ENCODE measurements at regions not wholly inside any gene's neighbourhood (a gene's known extent, or its start where the extent isn't known, plus 50 kb on each side); places are given as distances from the start of the nearest gene placed in this dataset.

- no peaks in the 10 kb centered on the region for H3K4me1 ChIP-seq
- intact Hi-C loops (cut with DNase I), result no loop called here
- TF ChIP-seq CTCF (IDR thresholded peaks at IDR 0.05) (no peak), POLR2A (IDR thresholded peaks at IDR 0.05) (no peak)
- no peaks in the 10 kb centered on the region for H3K9me3 ChIP-seq
- 61 to 77% methylated on average over 2 of the region's 2 CpGs for WGBS, 2 donors
- no peaks in the 10 kb centered on the region for H3K36me3 ChIP-seq
- no peak for DNase-seq
- H3K27me3 ChIP-seq, result no peaks in the 10 kb centered on the region
- no peak overlapping the region for H3K27ac ChIP-seq
- H3K4me3 ChIP-seq, result no peak overlapping the region
These were observed 269.7 kb downstream of the FLRT2 start for GRCh38 chr14:85799668-85800067.

- Histone ChIP-seq H3K36me3 (no peaks in the 10 kb centered on the region), H3K4me3 (no peak overlapping the region), H3K27ac (no peak overlapping the region), H3K9me3 (no peaks in the 10 kb centered on the region), H3K4me1 (no peaks in the 10 kb centered on the region), H3K27me3 (no peaks in the 10 kb centered on the region)
- TF ChIP-seq POLR2A (IDR thresholded peaks at IDR 0.05) (no peak), CTCF (IDR thresholded peaks at IDR 0.05) (no peak)
- DNase-seq, result no peak
- intact Hi-C loops (cut with DNase I), result no loop called here
- WGBS, 2 donors, result 64 to 72% methylated on average over 5 of the region's 5 CpGs
These were observed 268.9 kb downstream of the FLRT2 start for GRCh38 chr14:85798856-85799255.

GRCh38 chr14:85793533-85793932, 263.6 kb downstream of the FLRT2 start:
- no peaks in the 10 kb centered on the region for H3K4me1 ChIP-seq
- no peak for DNase-seq
- WGBS, 2 donors, result 65 to 76% methylated on average over 1 of the region's 1 CpG
- no peak overlapping the region for H3K4me3 ChIP-seq
- H3K36me3 ChIP-seq, result no peaks in the 10 kb centered on the region
- H3K27me3 ChIP-seq, result no peaks in the 10 kb centered on the region
- H3K9me3 ChIP-seq, result no peaks in the 10 kb centered on the region
- TF ChIP-seq CTCF (IDR thresholded peaks at IDR 0.05) (no peak), POLR2A (IDR thresholded peaks at IDR 0.05) (no peak)
- H3K27ac ChIP-seq, result no peak overlapping the region
- intact Hi-C loops (cut with DNase I), result no loop called here

GRCh38 chr14:85789506-85789905, 259.6 kb downstream of the FLRT2 start:
- Histone ChIP-seq H3K27me3 (no peaks in the 10 kb centered on the region), H3K4me3 (no peak overlapping the region), H3K4me1 (no peaks in the 10 kb centered on the region), H3K36me3 (no peaks in the 10 kb centered on the region), H3K9me3 (no peaks in the 10 kb centered on the region), H3K27ac (no peak overlapping the region)
- 64 to 82% methylated on average over 2 of the region's 2 CpGs for WGBS, 2 donors
- intact Hi-C loops (cut with DNase I), result no loop called here
- TF ChIP-seq CTCF (IDR thresholded peaks at IDR 0.05) (no peak), POLR2A (IDR thresholded peaks at IDR 0.05) (no peak)
- DNase-seq, result no peak

- no peak overlapping the region for H3K4me3 ChIP-seq
- TF ChIP-seq CTCF (IDR thresholded peaks at IDR 0.05) (no peak), POLR2A (IDR thresholded peaks at IDR 0.05) (no peak)
- intact Hi-C loops (cut with DNase I), result no loop called here
- H3K27me3 ChIP-seq, result no peaks in the 10 kb centered on the region
- no peaks in the 10 kb centered on the region for H3K4me1 ChIP-seq
- no peaks in the 10 kb centered on the region for H3K36me3 ChIP-seq
- no peak for DNase-seq
- no peak overlapping the region for H3K27ac ChIP-seq
- H3K9me3 ChIP-seq, result no peaks in the 10 kb centered on the region
- 57 to 69% methylated on average over 2 of the region's 2 CpGs for WGBS, 2 donors
These were observed 258.7 kb downstream of the FLRT2 start for GRCh38 chr14:85788470-85789233.

All from esophagus squamous epithelium (tissue), 5 donors.